ENCODE measurements at regions not wholly inside any gene's neighbourhood (a gene's known extent, or its start where the extent isn't known, plus 50 kb on each side); places are given as distances from the start of the nearest gene placed in this dataset.

DNA sequence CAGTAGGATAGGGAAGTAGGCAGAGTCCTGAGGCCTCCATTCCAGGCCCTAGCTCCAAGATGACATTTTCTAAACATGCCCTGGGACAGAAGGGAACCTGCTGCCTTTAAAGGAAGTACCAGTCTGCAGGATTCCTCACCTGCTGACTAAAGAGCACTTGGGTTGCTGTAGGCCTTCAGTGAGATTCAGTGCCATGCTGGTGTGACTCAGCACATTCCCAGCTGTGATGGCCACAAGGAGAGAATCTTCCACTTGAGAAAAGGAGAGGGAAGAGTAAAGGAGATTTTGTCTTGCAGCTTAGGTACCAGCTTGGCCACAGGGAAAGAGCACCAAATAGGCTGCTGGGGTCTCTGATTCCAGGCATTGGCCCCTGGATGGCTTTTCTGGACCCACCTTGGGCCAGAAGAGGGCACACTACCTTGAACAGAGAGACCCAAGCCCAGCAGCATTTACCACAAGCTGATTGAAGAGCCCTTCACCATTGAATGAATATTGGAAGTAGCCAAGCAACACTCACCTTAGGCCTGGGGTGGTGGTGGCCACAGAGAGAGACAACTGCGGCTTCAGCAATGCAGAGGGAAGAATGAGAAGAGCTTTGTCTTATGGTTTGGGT is 498.3 kb downstream of the KCNH5 start:
- H3K27me3 ChIP-seq (replicated peaks in 2 of 5; ENCODE audit: control insufficient read depth in 4 of 5, insufficient read depth in 5 of 5, low read length in 4 of 5), result no peaks in the 10 kb centered on the region
- DNase-seq, result no peak
- ChIA-PET CTCF (no interaction called here), POLR2A (no interaction called here)
- no peaks in the 10 kb centered on the region for H3K4me1 ChIP-seq (ENCODE audit: control extremely low read depth in 1 of 4, control insufficient read depth in 4 of 4, insufficient read depth in 4 of 4, low read length in 3 of 4)
- no peak overlapping the region for H3K27ac ChIP-seq (ENCODE audit: insufficient read depth in 1 of 2, low read depth in 1 of 2, low read length in 2 of 2, poor library complexity in 1 of 2, severe bottlenecking in 2 of 2)
- peaks cover 0 to 8% (median 1%) of the 10 kb centered on the region in 5 experiments for H3K9me3 ChIP-seq (ENCODE audit: control extremely low read depth in 1 of 5, control insufficient read depth in 4 of 5, insufficient read depth in 2 of 5, low read depth in 1 of 5, low read length in 4 of 5)
- no peaks in the 10 kb centered on the region for H3K36me3 ChIP-seq (ENCODE audit: control insufficient read depth in 4 of 4, insufficient read depth in 4 of 4, low read length in 3 of 4)
- 100% methylated on average over 1 of the region's 1 CpG for whole genome bisulfite sequencing (ENCODE audit: insufficient coverage)
- no peak overlapping the region for H3K4me3 ChIP-seq (ENCODE audit: control insufficient read depth in 1 of 7, extremely low read depth in 1 of 7, insufficient read depth in 4 of 7, low read depth in 2 of 7, low read length in 6 of 7)

DNA sequence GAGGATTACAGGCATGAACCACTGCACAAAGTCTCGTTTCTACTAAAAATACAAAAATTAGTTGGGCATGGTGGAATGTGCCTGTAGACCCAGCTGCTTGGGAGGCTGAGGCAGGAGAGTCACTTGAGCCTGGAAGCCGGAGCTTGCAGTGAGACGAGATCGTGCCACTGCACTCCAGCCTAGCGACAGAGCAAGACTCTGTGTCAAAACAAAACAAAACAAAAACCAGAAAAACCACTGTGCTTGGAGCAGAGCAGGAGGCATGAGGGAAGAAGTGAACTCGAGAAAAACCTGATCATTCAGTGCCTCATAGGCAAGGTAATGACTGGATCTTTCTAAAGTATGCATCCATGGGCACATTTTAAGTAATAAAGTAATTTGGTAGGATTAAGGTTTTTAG is 487.8 kb downstream of the KCNH5 start:
- ChIA-PET POLR2A (no interaction called here), CTCF (no interaction called here)
- H3K27me3 ChIP-seq (replicated peaks in 2 of 5; ENCODE audit: control insufficient read depth in 4 of 5, insufficient read depth in 5 of 5, low read length in 4 of 5), result no peaks in the 10 kb centered on the region
- DNase-seq, result no peak
- WGBS (ENCODE audit: insufficient coverage), result 100% methylated on average over 1 of the region's 6 CpGs
- H3K4me3 ChIP-seq (ENCODE audit: control insufficient read depth in 1 of 7, extremely low read depth in 1 of 7, insufficient read depth in 4 of 7, low read depth in 2 of 7, low read length in 6 of 7), result no peak overlapping the region
- H3K36me3 ChIP-seq (ENCODE audit: control insufficient read depth in 4 of 4, insufficient read depth in 4 of 4, low read length in 3 of 4), result no peaks in the 10 kb centered on the region
- no peaks in the 10 kb centered on the region for H3K4me1 ChIP-seq (ENCODE audit: control extremely low read depth in 1 of 4, control insufficient read depth in 4 of 4, insufficient read depth in 4 of 4, low read length in 3 of 4)
- H3K9me3 ChIP-seq (ENCODE audit: control extremely low read depth in 1 of 5, control insufficient read depth in 4 of 5, insufficient read depth in 2 of 5, low read depth in 1 of 5, low read length in 4 of 5), result peaks cover 0 to 2% (median 0%) of the 10 kb centered on the region in 5 experiments
- no peak overlapping the region for H3K27ac ChIP-seq (ENCODE audit: insufficient read depth in 1 of 2, low read depth in 1 of 2, low read length in 2 of 2, poor library complexity in 1 of 2, severe bottlenecking in 2 of 2)

DNA sequence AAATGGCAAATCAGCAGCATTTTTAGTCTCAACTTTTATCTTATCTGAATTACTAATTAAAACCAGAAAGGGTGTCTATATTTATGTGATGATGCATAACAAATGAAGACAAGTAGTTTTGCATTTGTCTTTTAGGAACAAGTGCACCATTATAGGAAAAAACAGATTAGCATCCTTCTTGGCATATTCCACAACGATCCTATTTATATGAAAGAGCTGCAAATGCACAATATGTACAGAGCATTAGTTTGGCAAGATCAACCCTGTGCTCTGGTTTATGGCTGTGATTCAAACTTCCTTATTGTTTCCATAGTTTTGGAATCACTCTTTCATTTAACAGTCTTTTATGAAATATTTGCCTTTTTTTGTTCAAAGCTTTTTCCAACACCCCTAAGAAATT is 486.8 kb downstream of the KCNH5 start:
- Histone ChIP-seq H3K27me3 (replicated peaks in 2 of 5; ENCODE audit: control insufficient read depth in 4 of 5, insufficient read depth in 5 of 5, low read length in 4 of 5) (no peaks in the 10 kb centered on the region), H3K4me1 (ENCODE audit: control extremely low read depth in 1 of 4, control insufficient read depth in 4 of 4, insufficient read depth in 4 of 4, low read length in 3 of 4) (no peaks in the 10 kb centered on the region), H3K27ac (ENCODE audit: insufficient read depth in 1 of 2, low read depth in 1 of 2, low read length in 2 of 2, poor library complexity in 1 of 2, severe bottlenecking in 2 of 2) (no peak overlapping the region), H3K9me3 (ENCODE audit: control extremely low read depth in 1 of 5, control insufficient read depth in 4 of 5, insufficient read depth in 2 of 5, low read depth in 1 of 5, low read length in 4 of 5) (peaks cover 0 to 2% (median 0%) of the 10 kb centered on the region in 5 experiments), H3K4me3 (ENCODE audit: control insufficient read depth in 1 of 7, extremely low read depth in 1 of 7, insufficient read depth in 4 of 7, low read depth in 2 of 7, low read length in 6 of 7) (no peak overlapping the region), H3K36me3 (ENCODE audit: control insufficient read depth in 4 of 4, insufficient read depth in 4 of 4, low read length in 3 of 4) (no peaks in the 10 kb centered on the region)
- CTCF ChIA-PET, result no interaction called here
- WGBS (ENCODE audit: insufficient coverage), result no CpG with 5 or more reads among the region's 1 CpG
- DNase-seq, result no peak
- POLR2A ChIA-PET, result no interaction called here

DNA sequence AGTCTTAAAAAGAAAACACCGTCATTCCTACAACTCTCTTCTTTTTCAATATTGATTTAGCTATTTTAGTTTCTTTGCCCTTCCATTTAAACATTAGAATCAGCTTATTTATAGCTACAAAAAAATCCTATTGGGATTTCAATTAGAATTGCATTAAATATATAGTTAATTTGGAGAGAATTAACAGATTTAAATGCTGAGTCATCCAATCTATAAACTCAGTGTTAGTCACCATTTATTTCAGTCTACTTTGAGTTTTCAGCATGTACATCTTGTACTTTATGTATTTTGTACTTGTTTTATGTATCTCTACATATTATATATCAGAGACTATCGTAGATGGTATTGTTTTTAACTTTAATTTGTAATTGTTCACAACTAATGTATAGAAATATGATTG is 460.0 kb downstream of the KCNH5 start:
- no peak for DNase-seq
- no CpG with 5 or more reads among the region's 2 CpGs for WGBS (ENCODE audit: insufficient coverage)

DNA sequence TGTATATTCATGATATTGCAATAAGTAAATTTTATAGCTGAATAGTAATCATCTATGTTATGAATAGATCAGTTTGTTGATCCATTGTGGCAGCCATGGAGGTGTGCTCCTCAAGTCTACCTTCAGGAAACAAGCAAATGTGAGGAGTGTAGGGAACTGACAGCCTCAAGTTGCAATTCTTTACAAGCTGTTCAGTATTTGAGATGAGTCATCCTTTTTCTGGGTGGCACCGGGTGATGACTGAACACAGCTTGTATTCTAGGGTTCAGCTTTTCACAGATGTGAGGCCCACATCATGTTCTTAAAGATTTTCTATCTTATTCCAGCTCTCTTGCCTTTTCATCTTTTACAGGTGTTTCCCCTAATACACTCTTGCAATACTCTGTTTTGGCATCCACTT is 452.4 kb downstream of the KCNH5 start:
- no peak overlapping the region for H3K27ac ChIP-seq (ENCODE audit: insufficient read depth in 1 of 2, low read depth in 1 of 2, low read length in 2 of 2, poor library complexity in 1 of 2, severe bottlenecking in 2 of 2)
- H3K4me1 ChIP-seq (ENCODE audit: control extremely low read depth in 1 of 4, control insufficient read depth in 4 of 4, insufficient read depth in 4 of 4, low read length in 3 of 4), result no peaks in the 10 kb centered on the region
- DNase-seq, result no peak
- H3K4me3 ChIP-seq (ENCODE audit: control insufficient read depth in 1 of 7, extremely low read depth in 1 of 7, insufficient read depth in 4 of 7, low read depth in 2 of 7, low read length in 6 of 7), result no peak overlapping the region
- H3K9me3 ChIP-seq (ENCODE audit: control extremely low read depth in 1 of 5, control insufficient read depth in 4 of 5, insufficient read depth in 2 of 5, low read depth in 1 of 5, low read length in 4 of 5), result peaks cover 0 to 3% (median 0%) of the 10 kb centered on the region in 5 experiments
- ChIA-PET CTCF (interaction anchor here (1.3 kb wide), 1 partner anchor 11 kb away, joined by 4 read pairs; no protein-coding TSS in a partner anchor), POLR2A (no interaction called here)
- WGBS (ENCODE audit: insufficient coverage), result 100% methylated on average over 1 of the region's 1 CpG
- no peaks in the 10 kb centered on the region for H3K27me3 ChIP-seq (replicated peaks in 2 of 5; ENCODE audit: control insufficient read depth in 4 of 5, insufficient read depth in 5 of 5, low read length in 4 of 5)
- H3K36me3 ChIP-seq (ENCODE audit: control insufficient read depth in 4 of 4, insufficient read depth in 4 of 4, low read length in 3 of 4), result no peaks in the 10 kb centered on the region

More for the DNA sequence above, 460.0 kb downstream of the KCNH5 start:
- Histone ChIP-seq H3K4me1 (ENCODE audit: control extremely low read depth in 1 of 4, control insufficient read depth in 4 of 4, insufficient read depth in 4 of 4, low read length in 3 of 4) (no peaks in the 10 kb centered on the region), H3K36me3 (ENCODE audit: control insufficient read depth in 4 of 4, insufficient read depth in 4 of 4, low read length in 3 of 4) (no peaks in the 10 kb centered on the region), H3K9me3 (ENCODE audit: control extremely low read depth in 1 of 5, control insufficient read depth in 4 of 5, insufficient read depth in 2 of 5, low read depth in 1 of 5, low read length in 4 of 5) (peaks cover 0 to 3% (median 0%) of the 10 kb centered on the region in 5 experiments), H3K4me3 (ENCODE audit: control insufficient read depth in 1 of 7, extremely low read depth in 1 of 7, insufficient read depth in 4 of 7, low read depth in 2 of 7, low read length in 6 of 7) (no peak overlapping the region), H3K27me3 (replicated peaks in 2 of 5; ENCODE audit: control insufficient read depth in 4 of 5, insufficient read depth in 5 of 5, low read length in 4 of 5) (no peaks in the 10 kb centered on the region), H3K27ac (ENCODE audit: insufficient read depth in 1 of 2, low read depth in 1 of 2, low read length in 2 of 2, poor library complexity in 1 of 2, severe bottlenecking in 2 of 2) (no peak overlapping the region)
- ChIA-PET POLR2A (no interaction called here), CTCF (no interaction called here)

DNA sequence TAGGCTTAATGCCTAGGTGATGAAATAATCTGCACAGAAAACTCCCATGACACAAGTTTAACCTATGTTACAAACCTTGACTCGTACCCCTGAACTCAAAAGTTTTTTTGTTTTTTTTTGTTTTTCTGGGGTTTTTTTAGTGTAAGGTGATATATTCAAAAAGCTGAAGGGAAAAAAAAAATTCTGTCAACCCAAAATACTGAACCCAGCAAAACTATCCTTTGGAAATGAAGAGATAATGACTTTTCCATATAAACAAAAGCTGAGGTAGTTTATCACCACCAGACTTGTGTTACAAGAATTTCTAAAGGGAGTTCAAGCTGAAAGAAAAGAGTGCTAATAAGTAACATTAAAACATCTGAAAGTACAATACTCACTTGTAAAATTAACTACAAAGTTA is 448.1 kb downstream of the KCNH5 start:
- DNase-seq, result no peak
- no CpG with 5 or more reads among the region's 1 CpG for WGBS (ENCODE audit: insufficient coverage)
- Histone ChIP-seq H3K36me3 (ENCODE audit: control insufficient read depth in 4 of 4, insufficient read depth in 4 of 4, low read length in 3 of 4) (no peaks in the 10 kb centered on the region), H3K27ac (ENCODE audit: insufficient read depth in 1 of 2, low read depth in 1 of 2, low read length in 2 of 2, poor library complexity in 1 of 2, severe bottlenecking in 2 of 2) (no peak overlapping the region), H3K4me1 (ENCODE audit: control extremely low read depth in 1 of 4, control insufficient read depth in 4 of 4, insufficient read depth in 4 of 4, low read length in 3 of 4) (no peaks in the 10 kb centered on the region), H3K4me3 (ENCODE audit: control insufficient read depth in 1 of 7, extremely low read depth in 1 of 7, insufficient read depth in 4 of 7, low read depth in 2 of 7, low read length in 6 of 7) (no peak overlapping the region), H3K27me3 (replicated peaks in 2 of 5; ENCODE audit: control insufficient read depth in 4 of 5, insufficient read depth in 5 of 5, low read length in 4 of 5) (no peaks in the 10 kb centered on the region), H3K9me3 (ENCODE audit: control extremely low read depth in 1 of 5, control insufficient read depth in 4 of 5, insufficient read depth in 2 of 5, low read depth in 1 of 5, low read length in 4 of 5) (peaks cover 0 to 5% (median 0%) of the 10 kb centered on the region in 5 experiments)
- CTCF ChIA-PET, result no interaction called here
- POLR2A ChIA-PET, result no interaction called here

DNA sequence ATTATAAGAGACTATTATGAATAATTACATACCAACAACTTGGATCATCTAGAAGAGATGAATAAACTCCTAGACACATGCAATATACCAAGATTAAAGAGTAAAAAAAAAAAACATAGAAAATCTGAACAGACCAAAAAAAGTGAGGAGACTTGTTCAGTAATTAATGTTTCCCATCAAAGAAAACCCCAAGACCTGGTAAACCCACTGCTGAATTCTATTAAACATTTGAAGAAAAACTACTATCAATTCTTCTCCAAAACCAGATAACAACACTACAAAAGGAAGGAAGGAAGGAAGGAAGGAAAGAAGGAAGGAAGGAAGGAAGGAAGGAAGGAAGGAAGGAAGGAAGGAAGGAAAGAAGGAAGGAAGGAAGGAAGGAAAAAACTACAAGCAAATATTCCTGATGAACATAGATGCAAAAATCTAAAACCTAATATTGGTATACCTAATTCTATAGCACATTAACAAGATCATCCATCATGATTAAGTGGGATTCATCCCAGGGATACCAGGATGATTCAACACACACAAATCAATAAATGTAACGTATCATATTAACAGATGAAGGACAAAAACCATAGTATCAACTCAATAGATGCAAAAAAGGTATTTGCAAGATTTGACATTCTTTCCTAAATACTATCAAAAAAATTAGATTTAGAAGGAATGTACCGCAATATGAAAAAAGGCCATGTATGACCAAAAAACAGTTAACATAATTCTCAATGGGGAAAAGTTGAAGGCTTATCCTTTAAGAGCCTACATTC is 445.5 kb downstream of the KCNH5 start:
- DNase-seq, result no peak
- CTCF ChIA-PET, result no interaction called here
- no CpG with 5 or more reads among the region's 2 CpGs for WGBS (ENCODE audit: insufficient coverage)
- POLR2A ChIA-PET, result no interaction called here
- no peaks in the 10 kb centered on the region for H3K27me3 ChIP-seq (replicated peaks in 2 of 5; ENCODE audit: control insufficient read depth in 4 of 5, insufficient read depth in 5 of 5, low read length in 4 of 5)
- no peaks in the 10 kb centered on the region for H3K4me1 ChIP-seq (ENCODE audit: control extremely low read depth in 1 of 4, control insufficient read depth in 4 of 4, insufficient read depth in 4 of 4, low read length in 3 of 4)
- H3K4me3 ChIP-seq (ENCODE audit: control insufficient read depth in 1 of 7, extremely low read depth in 1 of 7, insufficient read depth in 4 of 7, low read depth in 2 of 7, low read length in 6 of 7), result no peak overlapping the region
- H3K36me3 ChIP-seq (ENCODE audit: control insufficient read depth in 4 of 4, insufficient read depth in 4 of 4, low read length in 3 of 4), result no peaks in the 10 kb centered on the region
- H3K27ac ChIP-seq (ENCODE audit: insufficient read depth in 1 of 2, low read depth in 1 of 2, low read length in 2 of 2, poor library complexity in 1 of 2, severe bottlenecking in 2 of 2), result no peak overlapping the region
- H3K9me3 ChIP-seq (ENCODE audit: control extremely low read depth in 1 of 5, control insufficient read depth in 4 of 5, insufficient read depth in 2 of 5, low read depth in 1 of 5, low read length in 4 of 5), result peaks cover 0 to 5% (median 0%) of the 10 kb centered on the region in 5 experiments
